Stimulated activated naive CD4-positive, alpha-beta T cell (primary cell): ENCODE measurements at regions not wholly inside any gene's neighbourhood (a gene's known extent, or its start where the extent isn't known, plus 50 kb on each side); places are given as distances from the start of the nearest gene placed in this dataset.
"Not testable (repeated sequence)": the region's sequence is repeated elsewhere in the genome, so short reads cannot be mapped to it uniquely, and the experiment has no call there.

Experiments
- DNase-seq, 6 experiments: peaks; one replicate each; lab custom pipeline; 2025; lab: John Stamatoyannopoulos, UW

DNA sequence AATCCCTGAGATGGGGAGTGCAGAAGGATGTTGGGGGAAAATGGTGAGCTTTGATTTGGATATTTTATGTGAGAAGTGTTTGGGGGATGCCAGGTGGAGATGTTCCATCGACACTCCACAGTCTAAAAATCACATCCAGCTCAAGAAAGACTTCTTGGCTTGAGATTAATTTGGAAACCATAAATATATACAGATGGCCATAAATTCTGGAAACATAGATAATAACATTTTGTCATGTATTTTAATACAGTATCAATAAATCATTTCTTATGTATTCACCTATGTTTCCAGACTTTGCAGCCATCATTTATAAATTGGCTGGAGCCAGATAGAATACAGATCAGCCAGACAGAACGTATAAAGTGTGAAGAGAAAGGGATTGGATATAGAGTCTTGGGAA, 245.5 kb upstream of the DDHD1 start:
- no peak for DNase-seq

DNA sequence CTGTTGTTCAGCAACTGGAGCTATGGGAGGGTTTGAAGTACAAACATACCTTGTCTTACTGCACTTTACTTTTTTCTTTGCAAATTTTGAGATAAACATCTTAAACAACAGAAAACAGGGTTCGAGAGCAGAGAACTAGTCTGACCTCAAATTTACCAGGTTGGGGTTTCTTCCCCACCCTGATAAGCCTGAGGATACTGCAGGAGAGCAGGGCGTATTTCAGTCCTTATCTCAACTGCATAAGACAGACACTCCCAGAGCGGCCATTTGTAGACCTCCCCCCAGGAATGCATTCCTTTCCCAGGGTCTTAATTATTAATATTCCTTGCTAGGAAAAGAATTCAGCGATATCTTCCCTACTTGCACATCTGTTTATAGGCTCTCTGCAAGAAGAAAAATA, 242.1 kb upstream of the DDHD1 start:
- not testable (repeated sequence) for DNase-seq

DNA sequence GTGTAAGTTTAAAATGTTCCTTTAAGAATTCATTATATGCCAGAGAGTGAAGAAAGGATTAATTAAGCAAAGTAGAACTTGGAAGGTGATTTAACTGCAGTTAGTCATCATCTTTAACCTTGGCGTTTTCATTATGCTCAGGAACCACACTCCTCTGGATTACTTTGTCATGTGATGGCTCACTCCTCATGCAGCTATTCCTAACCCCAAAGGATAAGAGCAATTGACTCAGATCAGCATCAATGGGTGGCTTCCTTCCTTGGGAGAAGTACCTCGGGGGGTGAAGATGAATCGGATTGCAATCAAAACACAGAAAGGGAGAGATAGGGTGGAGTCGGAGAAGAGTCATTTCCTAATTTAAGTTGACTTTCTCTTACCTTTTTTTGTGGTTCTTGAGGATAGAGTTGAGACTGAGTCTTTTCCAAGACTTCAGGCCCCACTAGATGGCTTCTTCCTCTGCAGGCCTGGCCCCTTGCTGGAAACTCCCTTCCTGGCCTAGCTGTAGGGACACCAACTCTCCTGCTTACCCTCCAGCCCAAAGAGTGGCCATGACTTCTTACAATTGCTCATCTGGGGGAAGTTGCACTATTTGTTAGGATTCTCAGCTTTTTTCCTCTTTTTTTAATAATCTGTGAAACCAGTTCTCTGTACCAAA, 238.6 kb upstream of the DDHD1 start:
- DNase-seq, result no peak

DNA sequence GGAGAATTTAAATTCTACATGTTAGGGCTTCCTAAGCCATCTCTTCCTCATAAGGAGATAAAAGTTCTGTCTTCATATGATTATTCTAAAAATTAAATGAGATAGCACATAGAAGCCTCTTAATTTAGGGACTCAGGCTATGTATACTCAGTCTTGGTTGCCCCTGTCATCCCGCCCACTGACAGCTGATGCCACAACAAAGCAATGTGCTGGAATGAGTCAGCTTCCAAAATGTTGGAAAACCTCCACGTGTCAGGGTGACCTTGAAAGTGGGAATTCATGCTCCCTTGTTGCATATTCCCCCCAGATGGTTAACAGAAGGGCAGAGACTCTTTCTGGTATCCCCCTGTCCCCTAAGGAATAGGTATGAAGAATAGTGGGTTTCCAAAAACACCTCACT, 238.0 kb upstream of the DDHD1 start:
- DNase-seq, result no peak

DNA sequence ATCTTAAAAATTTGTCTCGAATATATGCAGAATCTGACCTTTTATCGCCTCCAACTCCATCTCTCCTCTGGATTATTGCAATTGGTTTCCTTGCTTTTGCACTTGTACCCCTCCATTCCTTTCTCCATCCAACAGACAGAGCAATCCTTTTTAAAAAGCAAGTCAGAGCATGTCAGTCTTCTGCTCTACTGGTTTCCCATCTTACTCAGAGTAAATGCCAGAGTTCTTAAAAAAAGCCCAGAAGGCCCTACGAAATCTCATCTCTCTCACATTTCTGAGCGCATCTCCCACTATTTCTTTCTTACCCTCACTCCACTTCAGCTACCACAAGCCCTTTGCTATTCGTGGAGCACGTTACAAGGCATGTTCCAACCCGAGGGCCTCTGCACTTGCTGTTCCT, 236.9 kb upstream of the DDHD1 start:
- no peak for DNase-seq

DNA sequence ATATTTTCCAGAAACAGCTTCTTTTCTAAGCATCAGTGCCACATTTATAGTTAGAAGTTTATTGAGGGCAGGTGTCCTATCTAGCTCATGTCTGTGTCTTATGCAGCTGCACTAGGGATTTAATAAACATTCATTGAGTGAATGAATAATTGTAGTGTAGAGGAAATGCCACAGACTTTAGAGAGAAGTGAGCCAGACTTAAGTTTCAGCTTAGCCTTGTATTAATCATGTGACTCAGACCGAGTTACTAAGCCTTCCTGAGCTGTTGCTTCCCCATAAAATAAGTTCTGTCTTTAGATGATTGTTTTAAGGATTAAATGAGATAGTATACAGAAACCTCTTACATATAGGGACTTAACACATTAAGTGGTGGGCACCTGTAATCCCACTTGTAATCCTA, 236.1 kb upstream of the DDHD1 start:
- no peak for DNase-seq

DNA sequence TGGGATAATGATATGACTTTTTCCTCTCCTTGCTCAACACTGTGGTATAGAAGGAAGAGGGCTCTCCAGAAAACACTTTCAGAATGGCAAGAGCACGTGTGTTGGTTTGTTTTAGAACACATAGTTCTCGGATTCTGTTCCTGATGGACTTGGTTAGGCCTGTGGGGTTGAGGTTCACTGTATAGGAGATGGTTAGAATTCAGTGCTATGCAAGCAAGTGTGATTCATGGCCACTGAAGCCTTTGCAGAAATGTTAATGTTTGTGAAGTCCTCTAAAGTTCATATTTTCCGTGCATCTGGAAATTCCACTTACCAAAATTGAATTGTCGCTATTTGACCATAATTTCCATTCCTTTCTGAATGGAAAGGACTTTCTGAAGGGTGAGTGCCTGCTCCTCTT, 233.2 kb upstream of the DDHD1 start:
- DNase-seq, result no peak

DNA sequence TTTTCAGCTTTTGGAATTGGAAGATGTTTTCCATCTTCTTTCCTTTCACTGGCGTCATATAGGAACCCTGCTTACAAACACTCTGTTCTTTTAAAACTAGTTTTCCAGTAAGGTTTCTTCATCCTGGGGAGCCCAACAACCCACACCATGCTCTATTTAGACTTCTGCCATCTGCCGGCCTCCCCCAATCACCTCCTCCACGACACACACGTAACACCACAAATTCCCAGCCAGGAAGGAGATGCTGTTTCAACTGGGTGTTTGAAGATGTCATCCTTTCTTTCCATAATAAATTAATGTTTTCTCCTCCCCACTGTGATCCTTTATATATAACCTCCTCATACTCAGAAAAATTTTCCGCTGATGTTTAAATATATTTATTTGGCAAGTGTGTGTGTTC, 231.4 kb upstream of the DDHD1 start:
- no peak for DNase-seq

DNA sequence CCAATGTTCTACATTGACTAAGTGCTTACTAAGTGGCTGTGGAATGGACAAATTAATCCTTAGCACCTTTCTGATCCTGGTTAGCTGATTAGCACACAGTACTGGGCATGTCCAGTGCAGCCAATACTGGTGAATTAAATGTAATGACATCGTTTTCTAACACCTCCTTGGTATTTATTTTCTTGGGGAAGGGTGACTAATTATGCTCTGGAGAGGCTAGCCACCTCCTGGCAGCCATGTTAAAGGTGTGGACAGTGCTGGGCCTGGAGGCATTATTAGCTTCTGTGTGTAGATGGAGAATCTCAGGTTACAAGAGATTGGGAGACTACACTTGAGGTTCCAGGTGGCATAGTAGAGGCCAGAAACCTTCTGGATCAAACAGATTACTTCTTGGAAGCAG, 230.9 kb upstream of the DDHD1 start:
- no peak for DNase-seq

DNA sequence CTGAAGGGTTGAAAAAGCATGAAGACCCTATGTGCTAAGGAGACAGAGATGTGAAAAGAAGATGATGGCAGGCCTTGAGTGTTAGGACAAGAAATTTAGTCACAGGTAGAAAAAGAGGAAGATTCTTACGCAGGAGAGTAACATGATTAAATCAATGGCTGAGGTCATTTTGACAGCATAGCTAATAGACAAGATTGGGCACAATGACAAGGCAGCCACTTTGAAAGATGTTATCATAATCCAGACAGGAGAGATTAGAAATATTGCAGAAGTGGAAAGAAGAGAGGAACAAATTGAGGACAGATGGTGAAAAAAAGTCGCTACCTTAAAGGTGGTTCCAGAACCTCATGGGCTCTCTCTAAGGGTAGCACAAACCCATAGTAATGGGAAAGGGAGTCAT, 228.8 kb upstream of the DDHD1 start:
- DNase-seq, result no peak

DNA sequence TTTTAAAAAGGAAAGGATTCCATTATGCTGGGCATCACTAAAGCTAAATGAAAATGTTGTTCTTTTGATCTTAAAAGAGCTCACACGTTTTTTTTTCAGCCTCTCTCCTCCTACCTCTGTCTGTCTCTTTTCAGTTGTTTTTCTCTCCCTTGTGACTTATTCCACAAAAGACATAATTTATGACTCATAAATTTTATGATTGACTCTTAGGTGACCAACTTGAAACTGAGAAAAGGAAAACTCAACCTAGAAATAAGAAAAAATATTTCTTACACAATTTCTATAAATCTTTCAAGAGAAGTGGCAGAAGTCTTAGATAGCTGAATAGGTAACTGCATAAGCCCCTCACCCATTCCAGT, 227.7 kb upstream of the DDHD1 start:
- no peak for DNase-seq

DNA sequence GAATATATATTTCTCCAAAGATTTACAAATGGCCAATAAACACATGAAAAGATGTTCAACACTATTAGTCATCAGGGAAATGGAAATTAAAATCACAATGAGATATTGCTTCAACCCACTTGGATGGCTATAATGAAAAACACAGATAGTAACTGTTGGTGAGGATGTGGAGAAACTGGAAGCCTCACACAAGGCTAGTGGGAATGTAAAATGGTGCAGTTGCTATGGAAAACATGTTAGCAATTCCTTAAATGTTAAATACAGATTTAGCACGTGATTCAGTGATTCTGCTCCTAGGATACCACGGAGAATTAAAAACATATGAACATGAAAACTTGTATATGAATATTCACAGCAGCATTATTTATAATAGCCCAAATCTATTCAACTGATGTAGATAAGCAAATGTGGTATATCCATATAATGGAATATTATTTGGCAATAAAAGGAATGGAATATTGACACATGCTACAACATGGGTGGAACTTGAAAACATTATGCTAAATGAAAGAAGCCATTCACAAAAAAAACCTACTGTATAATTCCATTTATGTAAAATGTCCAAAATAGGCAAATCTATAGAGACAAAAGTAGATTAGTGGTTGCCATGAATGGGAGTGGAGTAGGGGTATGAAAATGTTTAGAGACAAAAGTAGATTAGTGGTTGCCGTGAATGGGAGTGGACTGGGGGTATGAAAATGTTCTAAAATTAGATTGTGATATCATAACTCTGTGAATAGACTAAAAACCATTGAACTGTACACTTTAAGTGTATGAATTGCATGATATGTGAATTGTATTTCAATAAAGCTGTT, 227.1 kb upstream of the DDHD1 start:
- DNase-seq, result no peak

DNA sequence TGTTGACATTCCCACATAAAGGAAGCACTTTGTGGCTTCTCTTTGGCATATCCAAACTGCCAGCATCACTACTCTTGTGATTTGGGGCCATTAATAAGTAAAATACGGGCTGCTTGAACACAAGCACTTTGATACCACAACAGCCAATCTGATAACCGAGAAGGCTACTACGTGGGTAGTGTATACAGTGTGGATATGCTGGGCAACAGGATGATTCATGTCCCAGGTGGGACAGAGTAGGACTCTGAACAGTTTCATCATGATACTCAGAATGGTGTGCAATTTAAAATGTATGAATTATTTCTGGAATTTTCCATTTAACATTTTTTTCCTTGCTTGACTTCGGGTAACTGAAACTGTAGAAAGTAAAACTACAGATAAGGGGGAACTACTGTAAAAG, 225.0 kb upstream of the DDHD1 start:
- DNase-seq, result no peak

DNA sequence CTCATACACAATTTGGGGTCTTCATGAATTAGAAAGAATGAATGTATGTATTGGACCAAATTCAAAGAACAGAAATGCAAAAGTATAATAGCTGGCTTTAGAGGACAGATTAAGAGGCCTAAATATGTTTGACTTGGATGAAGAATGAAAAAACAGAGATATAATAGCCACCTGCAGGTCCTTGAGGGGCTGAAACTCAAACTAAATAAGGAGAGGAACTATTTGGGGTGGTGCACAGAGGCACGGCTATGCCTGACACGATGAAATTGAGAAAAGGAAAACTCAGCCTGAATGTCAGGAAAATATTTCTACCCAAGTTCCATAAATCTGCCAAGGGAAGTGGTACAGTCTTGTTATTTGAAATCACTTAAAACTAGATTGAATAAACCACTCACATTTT, 222.9 kb upstream of the DDHD1 start:
- no peak for DNase-seq

DNA sequence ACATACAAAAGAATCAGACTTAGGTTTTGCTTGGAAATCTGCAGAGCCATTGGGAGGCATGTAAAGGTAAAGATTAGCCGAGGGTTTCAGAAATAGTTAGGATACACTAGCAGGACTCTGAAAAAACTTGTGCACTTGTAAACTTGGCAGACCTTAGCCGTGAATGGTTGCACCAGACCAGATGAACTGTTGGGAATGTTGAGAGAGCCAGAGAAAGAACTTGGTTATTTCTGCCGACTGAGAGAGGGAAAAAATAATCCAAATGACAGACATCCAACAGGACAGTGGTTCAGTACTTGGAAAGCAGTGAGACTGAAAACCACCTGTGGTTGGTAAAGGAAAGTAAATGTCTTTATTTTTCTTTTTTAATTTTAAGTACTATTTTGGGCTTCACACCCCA, 222.5 kb upstream of the DDHD1 start:
- DNase-seq, result no peak

DNA sequence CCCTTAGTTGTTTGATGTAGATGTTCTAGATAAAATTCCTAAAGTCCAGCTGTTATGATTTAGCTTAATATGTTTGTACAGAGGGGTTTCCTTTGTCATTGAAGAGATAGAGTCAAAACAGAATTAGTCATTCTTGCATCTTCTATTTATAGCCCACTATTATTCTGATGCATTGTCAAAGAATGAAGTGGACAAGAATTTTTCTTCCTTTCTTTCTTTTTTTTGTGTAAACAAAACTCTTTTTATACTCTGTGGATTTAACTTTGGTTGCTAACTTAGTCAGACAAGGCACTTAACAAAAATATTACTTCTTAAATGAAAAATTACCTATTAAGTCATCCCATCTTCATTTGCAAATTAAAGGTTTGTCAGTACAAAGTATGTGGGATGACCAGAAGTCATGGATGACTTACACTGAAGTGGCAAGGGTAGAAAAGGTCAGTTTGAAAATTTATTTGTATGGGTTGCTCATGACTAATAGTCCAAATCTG, 215.6 kb upstream of the DDHD1 start:
- no peak for DNase-seq

DNA sequence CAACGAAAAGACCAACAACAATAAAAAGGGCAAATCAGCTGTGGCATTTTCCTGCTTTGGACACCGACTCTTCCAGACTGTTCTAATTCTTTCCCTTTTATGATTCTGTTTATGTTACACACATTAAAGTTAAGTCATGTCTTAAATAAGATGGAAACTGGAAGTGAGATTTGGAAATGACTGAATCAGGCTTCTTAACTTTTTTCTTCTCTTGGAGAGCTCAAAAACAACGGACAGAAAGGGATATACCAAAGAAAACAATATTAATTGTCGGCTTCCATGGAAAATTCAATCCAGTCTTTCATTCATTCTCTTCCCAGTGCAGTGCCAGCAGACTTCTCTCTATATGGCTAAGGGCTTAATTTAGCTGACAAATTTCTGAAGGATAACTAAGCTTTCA, 214.9 kb upstream of the DDHD1 start:
- no peak for DNase-seq

DNA sequence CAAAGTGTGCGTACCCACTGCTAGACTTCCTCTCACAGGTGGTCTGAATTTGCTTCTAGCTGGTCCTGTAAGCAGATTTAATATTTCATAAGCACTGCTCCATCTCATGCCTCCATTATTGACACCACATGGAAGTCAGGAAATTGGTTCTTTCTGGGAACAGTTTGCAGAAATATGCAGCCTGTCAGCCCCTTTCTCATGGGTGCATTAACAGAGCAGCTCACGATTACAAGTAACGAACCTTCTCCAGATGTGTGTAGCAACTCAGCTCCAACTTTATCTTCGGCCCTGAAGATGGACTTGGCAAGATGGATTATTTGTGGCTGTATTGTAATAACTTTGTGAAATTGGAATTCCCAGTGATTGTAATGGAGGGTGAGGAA, 214.5 kb upstream of the DDHD1 start:
- no peak for DNase-seq

DNA sequence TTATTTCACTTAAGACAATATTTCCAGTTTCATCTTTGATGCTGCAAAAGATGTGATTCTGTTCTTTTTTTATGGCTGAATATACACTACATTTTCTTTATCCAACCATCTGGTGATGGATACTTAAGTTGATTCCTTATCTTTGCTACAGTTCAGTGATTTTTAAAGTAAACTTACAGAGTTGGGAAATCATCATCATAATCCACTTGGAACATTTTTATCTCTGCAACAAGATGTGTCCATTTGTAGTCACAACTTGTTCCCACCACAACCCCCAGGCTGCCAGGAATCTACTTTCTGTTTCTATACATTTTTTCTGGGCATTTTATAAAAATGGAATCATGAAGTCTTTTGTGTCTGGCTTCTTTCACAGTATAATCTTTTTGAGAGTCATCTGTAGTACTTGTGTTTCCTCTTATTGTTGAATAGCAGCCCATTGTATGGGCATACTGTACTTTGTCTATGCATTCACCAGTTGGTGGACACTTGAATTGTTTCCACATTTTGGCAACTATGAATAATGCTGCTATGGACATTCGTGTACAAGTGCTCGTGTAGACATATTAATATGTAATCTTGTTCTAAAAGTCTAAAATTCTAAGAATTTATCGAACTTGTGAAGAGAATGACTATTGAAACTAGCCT, 212.5 kb upstream of the DDHD1 start:
- DNase-seq, result no peak

DNA sequence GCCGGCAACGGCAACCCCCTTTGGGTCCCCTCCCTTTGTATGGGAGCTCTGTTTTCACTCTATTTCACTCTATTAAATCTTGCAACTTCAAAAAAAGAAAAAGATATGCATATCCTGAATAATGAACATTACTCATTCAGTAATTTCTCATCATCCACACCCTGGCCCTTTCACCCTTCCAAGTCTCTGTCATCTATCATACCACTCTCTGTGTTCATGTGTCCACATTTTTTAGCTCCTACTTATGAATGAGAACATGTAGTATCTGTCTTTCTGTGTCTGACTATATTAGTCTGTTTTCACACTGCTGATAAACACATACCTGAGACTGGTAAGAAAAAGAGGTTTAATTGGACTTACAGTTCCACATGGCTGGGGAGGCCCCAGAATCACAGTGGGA, 209.8 kb upstream of the DDHD1 start:
- not testable (repeated sequence) for DNase-seq

DNA sequence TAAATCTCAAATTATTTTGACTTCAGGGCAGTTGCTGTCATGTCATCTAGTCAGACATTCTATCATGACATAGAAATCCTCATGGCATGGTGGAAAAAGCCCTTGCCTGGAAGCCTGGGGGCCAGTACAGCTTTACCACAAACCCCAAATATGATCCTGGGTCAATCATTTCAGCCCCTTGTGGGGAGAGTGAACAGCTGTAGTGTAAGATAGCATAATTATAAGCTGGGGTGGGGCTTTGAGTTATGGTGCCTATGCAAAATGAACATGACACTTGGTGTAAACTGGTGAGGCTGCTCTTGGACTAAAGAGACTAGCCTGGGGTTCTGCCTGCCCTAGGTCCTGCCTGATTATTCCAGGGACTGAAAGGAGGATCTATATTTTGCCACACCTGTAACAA, 207.7 kb upstream of the DDHD1 start:
- DNase-seq, result no peak

DNA sequence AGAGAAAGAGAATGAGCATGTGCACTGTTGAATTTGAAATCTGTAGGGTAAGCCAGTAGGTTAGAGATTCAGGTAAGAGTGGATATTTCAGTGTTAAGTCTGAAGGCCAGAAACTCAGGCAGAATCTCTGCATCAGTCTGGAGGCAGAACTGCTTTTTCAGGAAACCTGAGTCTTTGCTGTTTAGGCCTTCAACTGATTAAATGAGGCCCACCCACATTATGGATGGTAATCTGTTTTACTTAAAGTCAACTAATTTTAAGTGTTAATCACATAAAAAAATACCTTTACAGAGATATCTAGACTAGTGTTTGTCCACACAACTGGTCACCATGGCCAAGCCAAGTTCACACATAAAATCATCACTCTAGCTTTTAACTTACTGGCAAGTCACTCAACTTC, 205.0 kb upstream of the DDHD1 start:
- no peak for DNase-seq

DNA sequence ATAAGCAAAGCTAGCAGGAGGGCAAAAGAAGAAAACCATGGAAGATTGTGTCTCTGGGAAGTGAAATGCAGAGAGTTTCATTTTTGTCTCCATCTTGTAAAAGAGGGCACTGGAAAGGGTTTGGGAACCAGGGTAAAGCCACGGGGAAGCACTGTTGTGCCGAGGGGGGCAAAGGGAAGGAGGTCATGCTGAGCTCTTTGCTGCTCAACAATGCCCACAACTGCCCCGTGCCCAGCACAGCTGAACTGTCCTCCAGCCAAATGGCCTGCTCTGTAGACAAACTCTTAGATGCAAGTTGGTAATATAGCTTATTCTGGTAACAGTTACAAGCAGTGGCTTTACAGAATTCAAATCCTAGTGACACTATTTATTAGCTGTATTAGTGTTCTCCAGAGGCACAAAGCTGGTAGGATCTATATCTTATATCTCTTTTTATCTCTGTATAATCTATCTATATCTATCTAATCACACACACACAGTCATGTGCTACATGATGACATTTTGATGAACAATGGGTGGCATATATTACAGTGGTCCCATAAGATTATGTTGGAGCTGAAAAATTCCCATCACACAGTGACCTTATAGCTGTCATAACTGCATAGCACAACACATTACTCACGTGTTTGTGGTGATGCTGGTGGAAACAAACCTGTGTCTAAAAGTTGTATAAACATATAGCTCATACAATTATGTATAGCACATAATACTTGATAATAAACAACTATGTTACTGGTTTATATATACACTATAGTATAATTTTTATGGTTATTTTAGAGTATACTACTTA, 203.4 kb upstream of the DDHD1 start:
- DNase-seq, result no peak
